ENCODE measurements at regions not wholly inside any gene's neighbourhood (a gene's known extent, or its start where the extent isn't known, plus 50 kb on each side); places are given as distances from the start of the nearest gene placed in this dataset.

DNA sequence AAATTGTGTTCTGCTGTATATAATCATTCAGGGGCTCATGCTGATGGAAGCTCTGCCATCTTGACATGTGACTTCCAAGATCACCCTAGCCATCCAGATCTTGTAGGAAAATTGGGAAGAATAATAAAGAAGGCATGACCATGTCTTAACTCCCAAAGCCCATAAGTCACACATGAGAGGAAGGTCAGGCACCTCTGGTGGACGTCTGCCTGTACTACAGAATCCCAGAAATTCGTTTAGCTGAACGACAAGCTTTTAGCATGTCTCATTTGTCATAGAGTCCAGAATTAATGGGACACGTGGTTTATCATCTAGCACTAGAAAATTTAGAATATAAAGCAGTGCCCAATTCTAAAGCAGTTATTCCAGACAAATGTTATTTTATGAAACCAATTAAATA is 212.7 kb downstream of the CENPC start:
- TF ChIP-seq, protein P1, sequence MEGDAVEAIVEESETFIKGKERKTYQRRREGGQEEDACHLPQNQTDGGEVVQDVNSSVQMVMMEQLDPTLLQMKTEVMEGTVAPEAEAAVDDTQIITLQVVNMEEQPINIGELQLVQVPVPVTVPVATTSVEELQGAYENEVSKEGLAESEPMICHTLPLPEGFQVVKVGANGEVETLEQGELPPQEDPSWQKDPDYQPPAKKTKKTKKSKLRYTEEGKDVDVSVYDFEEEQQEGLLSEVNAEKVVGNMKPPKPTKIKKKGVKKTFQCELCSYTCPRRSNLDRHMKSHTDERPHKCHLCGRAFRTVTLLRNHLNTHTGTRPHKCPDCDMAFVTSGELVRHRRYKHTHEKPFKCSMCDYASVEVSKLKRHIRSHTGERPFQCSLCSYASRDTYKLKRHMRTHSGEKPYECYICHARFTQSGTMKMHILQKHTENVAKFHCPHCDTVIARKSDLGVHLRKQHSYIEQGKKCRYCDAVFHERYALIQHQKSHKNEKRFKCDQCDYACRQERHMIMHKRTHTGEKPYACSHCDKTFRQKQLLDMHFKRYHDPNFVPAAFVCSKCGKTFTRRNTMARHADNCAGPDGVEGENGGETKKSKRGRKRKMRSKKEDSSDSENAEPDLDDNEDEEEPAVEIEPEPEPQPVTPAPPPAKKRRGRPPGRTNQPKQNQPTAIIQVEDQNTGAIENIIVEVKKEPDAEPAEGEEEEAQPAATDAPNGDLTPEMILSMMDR (IDR thresholded peaks at IDR 0.05): no peak
- TF ChIP-seq POLR2A (IDR thresholded peaks at IDR 0.05): no peak

Data from uterus (tissue), 2 donors.